Stimulated activated naive B cell treated with anti-CD40 and anti-IgM and Interleukin-4, amounts not matched to agents 10 μg/mL and 1 μg/mL and 100 μg/mL, for 72 hours (primary cell): ENCODE measurements at regions not wholly inside any gene's neighbourhood (a gene's known extent, or its start where the extent isn't known, plus 50 kb on each side); places are given as distances from the start of the nearest gene placed in this dataset.
A peak's percentile ranks its signal among the peaks of the same experiment; 100 is the strongest.
"Not testable (repeated sequence)": the region's sequence is repeated elsewhere in the genome, so short reads cannot be mapped to it uniquely, and the experiment has no call there.

Source experiments
- ATAC-seq, 2 donors: fragments of 150-1000 bp; cut with Tn5 transposase; replicated peaks; 2 replicates each; pipeline ENCODE4 v1.10.0; 2021; ENCODE audit warnings: moderate library complexity in 1 of 2
- DNase-seq: peaks from one replicate; pipeline ENCODE4 v3.0.0; 2021
- H3K27ac Mint-ChIP-seq: one replicate; pipeline ENCODE4 v1.8.0; 2022; ENCODE audit warnings: mild to moderate bottlenecking, mixed read lengths
- H3K27me3 Mint-ChIP-seq, 2 donors: one replicate each; pipeline ENCODE4 v1.8.0; 2022; ENCODE audit warnings: mixed read lengths in 2 of 2
- H3K36me3 Mint-ChIP-seq, 2 donors: one replicate each; pipeline ENCODE4 v1.8.0; 2022; ENCODE audit warnings: mixed read lengths in 2 of 2, mild to moderate bottlenecking in 1 of 2
- H3K4me1 Mint-ChIP-seq, 2 donors: one replicate each; pipeline ENCODE4 v1.8.0; 2022; ENCODE audit warnings: mixed read lengths in 2 of 2, mild to moderate bottlenecking in 1 of 2
- H3K4me3 Mint-ChIP-seq, 2 donors: one replicate each; pipeline ENCODE4 v1.8.0; 2022; ENCODE audit warnings: mild to moderate bottlenecking in 2 of 2, mixed read lengths in 2 of 2, moderate library complexity in 1 of 2
- H3K9me3 Mint-ChIP-seq, 2 donors: one replicate each; pipeline ENCODE4 v1.8.0; 2022; ENCODE audit warnings: mixed read lengths in 2 of 2, mild to moderate bottlenecking in 1 of 2

GRCh38 chr1:82795508-82796149, 994.9 kb downstream of the ADGRL2 start:
- Mint-ChIP-seq H3K4me3 (no peak overlapping the region), H3K4me1 (peaks cover 5 to 9% of the 10 kb centered on the region in 2 donors), H3K27me3 (no peaks in the 10 kb centered on the region), H3K9me3 (peaks cover 10 to 13% of the 10 kb centered on the region in 2 donors), H3K36me3 (peaks cover 0 to 3% of the 10 kb centered on the region in 2 donors), H3K27ac (peak overlapping the region; percentile 43)
- DNase-seq: peak; percentile 6
- peak; percentile 89 to 90 for ATAC-seq

- DNase-seq (no peak), ATAC-seq (no peak)
- no peak overlapping the region for H3K4me3 Mint-ChIP-seq
- H3K4me1 Mint-ChIP-seq: peaks cover 5 to 9% of the 10 kb centered on the region in 2 donors
- H3K36me3 Mint-ChIP-seq: peaks cover 0 to 5% of the 10 kb centered on the region in 2 donors
- H3K9me3 Mint-ChIP-seq: peaks cover 6% of the 10 kb centered on the region in 2 donors
- no peak overlapping the region for H3K27ac Mint-ChIP-seq
- no peaks in the 10 kb centered on the region for H3K27me3 Mint-ChIP-seq
Observed at GRCh38 chr1:82792151-82792550, 991.4 kb downstream of the ADGRL2 start.

- Mint-ChIP-seq H3K27ac (no peak overlapping the region), H3K27me3 (no peaks in the 10 kb centered on the region), H3K4me1 (peaks cover 3 to 6% of the 10 kb centered on the region in 2 donors), H3K4me3 (no peak overlapping the region), H3K9me3 (peaks cover 6% of the 10 kb centered on the region in 2 donors), H3K36me3 (peaks cover 0 to 5% of the 10 kb centered on the region in 2 donors)
- ATAC-seq: no peak
- no peak for DNase-seq
Observed at GRCh38 chr1:82790556-82790955, 989.8 kb downstream of the ADGRL2 start.

DNA sequence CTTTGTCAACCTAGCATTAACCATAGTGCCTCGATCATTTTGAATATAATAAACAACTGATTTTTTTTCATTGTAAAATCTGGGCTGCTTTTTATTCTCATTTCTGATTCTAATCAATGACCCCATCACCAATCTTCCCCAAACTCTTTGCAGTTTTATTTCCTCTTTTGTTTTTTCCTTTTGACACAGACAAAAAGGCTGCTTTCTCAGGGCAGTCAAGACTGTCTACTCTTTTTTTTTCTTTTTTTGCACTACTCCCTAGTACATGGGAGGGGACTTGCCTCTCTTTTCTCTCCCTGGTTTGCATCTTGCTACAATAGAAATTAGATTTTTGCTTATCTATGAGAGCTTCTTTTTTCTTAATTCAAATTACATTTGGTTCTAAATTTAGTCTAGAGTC, 987.9 kb downstream of the ADGRL2 start:
- no peak overlapping the region for H3K4me3 Mint-ChIP-seq
- no peaks in the 10 kb centered on the region for H3K4me1 Mint-ChIP-seq
- no peak overlapping the region for H3K27ac Mint-ChIP-seq
- no peaks in the 10 kb centered on the region for H3K27me3 Mint-ChIP-seq
- H3K9me3 Mint-ChIP-seq: peaks cover 6% of the 10 kb centered on the region in 2 donors
- DNase-seq (no peak), ATAC-seq (peak in 1 of 2 donors; percentile 57)
- peaks cover 0 to 5% of the 10 kb centered on the region in 2 donors for H3K36me3 Mint-ChIP-seq

GRCh38 chr1:82788038-82788437, 987.3 kb downstream of the ADGRL2 start:
- Mint-ChIP-seq H3K27ac (no peak overlapping the region), H3K27me3 (no peaks in the 10 kb centered on the region), H3K36me3 (peaks cover 0 to 5% of the 10 kb centered on the region in 2 donors), H3K4me3 (no peak overlapping the region), H3K9me3 (peaks cover 6% of the 10 kb centered on the region in 2 donors), H3K4me1 (no peaks in the 10 kb centered on the region)
- DNase-seq (no peak), ATAC-seq (no peak)

- Mint-ChIP-seq H3K9me3 (peaks cover 6% of the 10 kb centered on the region in 2 donors), H3K4me3 (no peak overlapping the region), H3K27ac (no peak overlapping the region), H3K36me3 (peaks cover 0 to 5% of the 10 kb centered on the region in 2 donors), H3K27me3 (no peaks in the 10 kb centered on the region), H3K4me1 (no peaks in the 10 kb centered on the region)
- ATAC-seq (no peak), DNase-seq (no peak)
Observed at GRCh38 chr1:82786883-82787282, 986.1 kb downstream of the ADGRL2 start.

GRCh38 chr1:82785268-82785790, 984.6 kb downstream of the ADGRL2 start:
- Mint-ChIP-seq H3K36me3 (no peaks in the 10 kb centered on the region), H3K27me3 (no peaks in the 10 kb centered on the region), H3K27ac (no peak overlapping the region), H3K9me3 (peaks cover 0 to under 1% of the 10 kb centered on the region in 2 donors), H3K4me1 (no peaks in the 10 kb centered on the region), H3K4me3 (no peak overlapping the region)
- ATAC-seq: no peak
- DNase-seq: no peak

DNA sequence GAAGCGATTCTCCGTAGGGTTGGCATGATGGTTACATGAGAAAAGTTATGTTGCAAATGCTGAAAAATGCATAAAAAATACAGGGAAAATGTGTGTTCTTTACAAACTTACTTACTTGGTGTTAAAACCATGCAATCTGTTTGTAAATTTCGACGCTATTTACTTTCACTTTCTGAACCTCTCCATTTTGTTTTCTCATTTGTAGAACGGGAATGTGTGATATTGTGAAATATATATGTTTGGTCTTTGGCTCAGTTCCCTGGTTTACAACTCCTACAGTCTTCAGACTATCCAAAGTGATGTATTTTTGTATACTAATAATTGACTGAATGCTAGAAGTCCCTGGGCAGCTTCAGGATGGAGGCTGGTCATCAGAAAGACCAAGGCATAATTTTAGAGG, 982.3 kb downstream of the ADGRL2 start:
- Mint-ChIP-seq H3K9me3 (peaks cover 0 to 2% of the 10 kb centered on the region in 2 donors), H3K4me1 (no peaks in the 10 kb centered on the region)
- no peak for ATAC-seq

DNA sequence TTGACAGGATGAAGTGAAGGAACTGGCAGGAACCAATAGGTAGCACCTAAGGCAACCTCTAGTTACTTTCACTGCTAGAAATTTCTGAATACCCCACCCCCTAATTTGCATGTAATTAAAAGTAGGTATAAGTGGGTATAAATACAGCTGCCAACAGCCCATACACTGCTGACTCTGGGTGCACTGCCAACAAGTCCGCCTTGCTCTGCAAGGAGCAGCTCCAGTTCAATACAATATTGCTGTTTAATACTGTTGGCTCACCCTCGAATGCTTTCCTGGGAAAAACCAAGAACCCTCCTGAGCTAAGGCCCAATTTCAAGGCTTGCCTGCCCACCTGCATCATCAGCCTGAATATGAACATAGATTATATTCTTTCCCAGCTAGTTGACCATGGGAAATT, 981.9 kb downstream of the ADGRL2 start:
- Mint-ChIP-seq H3K27me3 (no peaks in the 10 kb centered on the region), H3K27ac (no peak overlapping the region), H3K4me3 (no peak overlapping the region), H3K4me1 (no peaks in the 10 kb centered on the region), H3K9me3 (peaks cover 0 to 2% of the 10 kb centered on the region in 2 donors), H3K36me3 (no peaks in the 10 kb centered on the region)
- no peak for DNase-seq
- no peak for ATAC-seq

More for the DNA sequence above, 982.3 kb downstream of the ADGRL2 start:
- Mint-ChIP-seq H3K27me3 (no peaks in the 10 kb centered on the region), H3K36me3 (no peaks in the 10 kb centered on the region), H3K4me3 (no peak overlapping the region), H3K27ac (no peak overlapping the region)
- no peak for DNase-seq

DNA sequence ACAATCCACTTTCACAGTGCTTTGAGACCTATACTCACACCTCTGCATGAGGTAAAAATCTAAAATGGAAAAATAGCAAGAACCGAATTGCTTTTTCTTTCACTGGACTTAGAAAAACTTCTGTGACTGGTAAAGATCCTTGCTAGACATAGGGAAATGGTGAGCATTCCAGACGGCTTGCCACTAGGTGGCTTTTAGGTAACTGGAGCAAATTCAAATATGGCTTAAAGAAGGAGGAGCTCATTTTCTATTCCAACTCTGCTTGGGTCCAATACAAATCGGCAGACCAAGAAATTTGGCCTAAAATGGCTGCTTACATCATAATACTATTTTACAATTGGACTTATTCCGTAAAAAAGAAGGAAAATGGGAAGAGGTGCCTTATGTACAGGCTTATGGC, 977.9 kb downstream of the ADGRL2 start:
- H3K27ac Mint-ChIP-seq: no peak overlapping the region
- DNase-seq: no peak
- no peak overlapping the region for H3K4me3 Mint-ChIP-seq
- no peaks in the 10 kb centered on the region for H3K36me3 Mint-ChIP-seq
- no peaks in the 10 kb centered on the region for H3K4me1 Mint-ChIP-seq
- ATAC-seq: no peak
- H3K27me3 Mint-ChIP-seq: no peaks in the 10 kb centered on the region
- H3K9me3 Mint-ChIP-seq: peaks cover 0 to 7% of the 10 kb centered on the region in 2 donors

DNA sequence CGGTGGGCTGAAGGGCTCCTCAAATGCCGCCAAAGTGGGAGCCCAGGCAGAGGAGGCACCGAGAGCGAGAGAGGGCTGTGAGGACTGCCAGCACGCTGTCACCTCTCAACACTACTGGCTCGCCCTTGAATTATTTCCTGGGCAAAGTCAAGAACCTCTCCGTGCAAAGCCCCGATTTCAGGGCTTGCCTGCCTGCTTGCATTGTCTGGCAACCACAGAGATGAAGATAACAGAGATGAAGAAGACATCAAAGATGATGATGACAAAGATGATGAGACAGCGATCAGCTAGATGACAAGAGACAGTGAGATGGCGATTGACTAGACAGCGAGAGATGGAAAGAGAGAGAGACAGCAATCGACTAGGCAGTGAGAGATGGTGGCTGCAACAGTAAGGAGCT, 976.5 kb downstream of the ADGRL2 start:
- Mint-ChIP-seq H3K4me1 (no peaks in the 10 kb centered on the region), H3K4me3 (no peak overlapping the region), H3K36me3 (no peaks in the 10 kb centered on the region), H3K27me3 (no peaks in the 10 kb centered on the region), H3K9me3 (peaks cover 0 to 7% of the 10 kb centered on the region in 2 donors), H3K27ac (no peak overlapping the region)
- no peak for ATAC-seq
- DNase-seq: no peak

DNA sequence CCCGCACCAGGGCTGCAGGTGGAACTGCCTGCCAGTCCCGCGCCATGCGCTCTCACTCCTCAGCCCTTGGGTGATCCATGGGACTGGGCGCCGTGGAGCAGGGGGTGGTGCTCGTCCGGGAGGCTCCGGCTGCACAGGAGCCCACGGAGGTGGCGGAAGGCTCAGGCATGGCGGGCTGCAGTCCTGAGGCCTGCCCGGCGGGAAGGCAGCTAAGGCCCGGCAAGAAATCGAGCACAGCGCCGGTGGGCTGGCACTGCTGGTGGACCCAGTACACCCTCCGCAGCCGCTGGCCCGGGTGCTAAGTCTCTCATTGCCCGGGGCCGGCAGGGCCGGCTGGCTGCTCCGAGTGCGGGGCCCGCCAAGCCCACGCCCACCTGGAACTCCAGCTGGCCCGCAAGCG, 976.0 kb downstream of the ADGRL2 start:
- not testable (repeated sequence) for H3K4me3 Mint-ChIP-seq, H3K27me3 Mint-ChIP-seq, H3K27ac Mint-ChIP-seq, DNase-seq, H3K4me1 Mint-ChIP-seq, ATAC-seq, H3K9me3 Mint-ChIP-seq, H3K36me3 Mint-ChIP-seq

DNA sequence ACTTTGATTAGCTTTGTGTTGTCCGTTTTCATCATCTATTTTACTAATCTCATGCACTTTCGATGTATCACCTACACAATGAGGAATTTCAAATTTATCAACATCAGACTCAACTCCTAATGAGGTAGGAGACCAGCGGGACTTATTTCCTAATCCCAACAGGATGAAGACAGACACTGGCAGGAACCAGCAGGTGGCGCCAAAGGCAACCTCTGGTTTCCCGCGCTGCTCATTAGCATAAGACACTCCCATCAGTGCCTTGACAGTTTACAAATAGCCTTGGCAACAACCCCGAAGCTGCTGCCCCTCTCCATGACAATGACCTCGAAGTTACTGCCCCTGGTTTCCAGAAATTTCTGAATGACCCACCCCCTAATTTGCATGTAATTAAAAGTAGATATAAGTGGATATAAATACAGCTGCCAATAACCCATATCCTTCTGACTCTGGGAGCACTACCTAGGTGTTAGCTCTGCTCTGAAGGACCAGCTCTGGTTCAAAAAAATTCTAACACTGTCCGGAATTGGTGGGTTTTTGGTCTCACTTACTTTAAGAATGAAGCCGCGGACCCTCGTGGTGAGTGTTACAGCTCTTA, 974.8 kb downstream of the ADGRL2 start:
- Mint-ChIP-seq H3K4me3 (no peak overlapping the region), H3K36me3 (no peaks in the 10 kb centered on the region), H3K27ac (no peak overlapping the region), H3K27me3 (no peaks in the 10 kb centered on the region), H3K4me1 (no peaks in the 10 kb centered on the region), H3K9me3 (peaks cover 0 to 7% of the 10 kb centered on the region in 2 donors)
- DNase-seq (no peak), ATAC-seq (peak in 1 of 2 donors; percentile 21)

GRCh38 chr1:82762829-82763532, 962.2 kb downstream of the ADGRL2 start:
- ATAC-seq: no peak
- no peak for DNase-seq

More at GRCh38 chr1:82762829-82763532, 962.2 kb downstream of the ADGRL2 start:
- no peaks in the 10 kb centered on the region for H3K36me3 Mint-ChIP-seq
- H3K9me3 Mint-ChIP-seq: no peaks in the 10 kb centered on the region
- H3K4me3 Mint-ChIP-seq: no peak overlapping the region
- H3K4me1 Mint-ChIP-seq: no peaks in the 10 kb centered on the region
- H3K27ac Mint-ChIP-seq: no peak overlapping the region
- no peaks in the 10 kb centered on the region for H3K27me3 Mint-ChIP-seq
